ENCODE measurements at regions not wholly inside any gene's neighbourhood (a gene's known extent, or its start where the extent isn't known, plus 50 kb on each side); places are given as distances from the start of the nearest gene placed in this dataset.

- TF ChIP-seq BACH2 (CRISPR knock-in tag; IDR thresholded peaks at IDR 0.05; ENCODE audit: borderline replicate concordance) (no peak), TOX (CRISPR knock-in tag; IDR thresholded peaks at IDR 0.05; ENCODE audit: borderline replicate concordance) (no peak), PATZ1 (CRISPR knock-in tag; IDR thresholded peaks at IDR 0.05; ENCODE audit: borderline replicate concordance) (no peak), ZNF8 (CRISPR knock-in tag; IDR thresholded peaks at IDR 0.05) (no peak), ZNF565 (CRISPR knock-in tag; conservative IDR thresholded peaks at IDR 0.05; ENCODE audit: low read depth) (no peak), ZFP3 (CRISPR knock-in tag; IDR thresholded peaks at IDR 0.05) (no peak), POU6F1 (CRISPR knock-in tag; IDR thresholded peaks at IDR 0.05; ENCODE audit: borderline replicate concordance, low read depth) (no peak), ISL1 (CRISPR knock-in tag; IDR thresholded peaks at IDR 0.05) (no peak), RARB (CRISPR knock-in tag; IDR thresholded peaks at IDR 0.05) (no peak), OSR1 (CRISPR knock-in tag; IDR thresholded peaks at IDR 0.05) (no peak), CREB5 (CRISPR knock-in tag; IDR thresholded peaks at IDR 0.05; ENCODE audit: low read depth) (no peak)
Measured at GRCh38 chr16:47956916-47957315, 198.9 kb downstream of the ABCC12 start.

Data from SK-N-SH treated with all-trans-retinoic acid at 6 μM for 48 hours (cell line).